ENCODE measurements at regions not wholly inside any gene's neighbourhood (a gene's known extent, or its start where the extent isn't known, plus 50 kb on each side); places are given as distances from the start of the nearest gene placed in this dataset.

DNA sequence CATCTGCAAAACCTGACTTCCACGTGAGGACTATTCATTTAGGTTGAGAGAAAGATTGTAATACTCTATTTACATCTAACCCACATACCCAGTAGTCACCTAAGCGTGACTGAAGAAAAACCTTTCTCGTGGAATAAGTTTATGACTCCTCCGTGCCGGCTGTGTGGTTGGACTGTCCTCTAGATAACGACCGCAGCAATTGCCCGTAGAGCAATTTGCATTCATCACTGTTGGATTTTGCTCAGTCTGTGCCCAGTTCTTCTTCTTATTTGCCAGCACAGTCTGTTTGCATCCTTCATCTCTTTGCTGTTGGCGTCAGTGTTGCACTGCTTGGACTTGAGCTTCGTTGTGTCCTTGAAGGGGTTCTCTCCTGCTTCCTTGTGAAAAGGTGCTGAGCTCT, 131.3 kb downstream of the CYB561 start:
- no peaks in the 10 kb centered on the region for H3K9me2 ChIP-seq (ENCODE audit: insufficient read depth)
- no peak overlapping the region for H3K27ac Mint-ChIP-seq

More for the DNA sequence above, 131.3 kb downstream of the CYB561 start:
- no peaks in the 10 kb centered on the region for H3K36me3 ChIP-seq (ENCODE audit: insufficient read depth)
- no peak overlapping the region for H3K4me2 ChIP-seq
- H4K20me1 ChIP-seq (replicated peaks; ENCODE audit: insufficient read depth) = no peaks in the 10 kb centered on the region
- H3F3A ChIP-seq (replicated peaks; ENCODE audit: low read depth) = no peaks in the 10 kb centered on the region
- Mint-ChIP-seq H3K9me3 (peaks cover 4% of the 10 kb centered on the region; the same call in 1 of the 3 replicates), H3K4me3 (no peak overlapping the region), H3K27me3 (ENCODE audit: insufficient read depth, low read depth, poor library complexity) (no peaks in the 10 kb centered on the region), H3K36me3 (ENCODE audit: low read depth) (no peaks in the 10 kb centered on the region), H3K4me1 (no peaks in the 10 kb centered on the region)
- DNase-seq (ENCODE audit: low spot score) = no peak
- no peaks in the 10 kb centered on the region for H3K27me3 ChIP-seq (ENCODE audit: insufficient read depth)
- TF ChIP-seq ZNF331 (CRISPR knock-in tag; IDR thresholded peaks at IDR 0.05; ENCODE audit: low read depth) (no peak), NANOG (IDR thresholded peaks at IDR 0.05; ENCODE audit: borderline replicate concordance) (no peak), ZNF114 (CRISPR knock-in tag; IDR thresholded peaks at IDR 0.05) (no peak), EZH2phosphoT487 (IDR thresholded peaks at IDR 0.05; ENCODE audit: unreplicated experiment) (no peak), JUNB (IDR thresholded peaks at IDR 0.05; ENCODE audit: unreplicated experiment) (no peak), POLR2AphosphoS5 (IDR thresholded peaks at IDR 0.05; ENCODE audit: low read depth) (no peak), CREB1 (CRISPR knock-in tag; IDR thresholded peaks at IDR 0.05; ENCODE audit: low read depth) (no peak), EZH2 (IDR thresholded peaks at IDR 0.05; ENCODE audit: low read depth, unreplicated experiment) (no peak)
- TF ChIP-seq, protein P1, sequence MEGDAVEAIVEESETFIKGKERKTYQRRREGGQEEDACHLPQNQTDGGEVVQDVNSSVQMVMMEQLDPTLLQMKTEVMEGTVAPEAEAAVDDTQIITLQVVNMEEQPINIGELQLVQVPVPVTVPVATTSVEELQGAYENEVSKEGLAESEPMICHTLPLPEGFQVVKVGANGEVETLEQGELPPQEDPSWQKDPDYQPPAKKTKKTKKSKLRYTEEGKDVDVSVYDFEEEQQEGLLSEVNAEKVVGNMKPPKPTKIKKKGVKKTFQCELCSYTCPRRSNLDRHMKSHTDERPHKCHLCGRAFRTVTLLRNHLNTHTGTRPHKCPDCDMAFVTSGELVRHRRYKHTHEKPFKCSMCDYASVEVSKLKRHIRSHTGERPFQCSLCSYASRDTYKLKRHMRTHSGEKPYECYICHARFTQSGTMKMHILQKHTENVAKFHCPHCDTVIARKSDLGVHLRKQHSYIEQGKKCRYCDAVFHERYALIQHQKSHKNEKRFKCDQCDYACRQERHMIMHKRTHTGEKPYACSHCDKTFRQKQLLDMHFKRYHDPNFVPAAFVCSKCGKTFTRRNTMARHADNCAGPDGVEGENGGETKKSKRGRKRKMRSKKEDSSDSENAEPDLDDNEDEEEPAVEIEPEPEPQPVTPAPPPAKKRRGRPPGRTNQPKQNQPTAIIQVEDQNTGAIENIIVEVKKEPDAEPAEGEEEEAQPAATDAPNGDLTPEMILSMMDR (conservative IDR thresholded peaks at IDR 0.05; ENCODE audit: low read depth in 2 of 2) = no peak
- TF ChIP-seq, protein P2, sequence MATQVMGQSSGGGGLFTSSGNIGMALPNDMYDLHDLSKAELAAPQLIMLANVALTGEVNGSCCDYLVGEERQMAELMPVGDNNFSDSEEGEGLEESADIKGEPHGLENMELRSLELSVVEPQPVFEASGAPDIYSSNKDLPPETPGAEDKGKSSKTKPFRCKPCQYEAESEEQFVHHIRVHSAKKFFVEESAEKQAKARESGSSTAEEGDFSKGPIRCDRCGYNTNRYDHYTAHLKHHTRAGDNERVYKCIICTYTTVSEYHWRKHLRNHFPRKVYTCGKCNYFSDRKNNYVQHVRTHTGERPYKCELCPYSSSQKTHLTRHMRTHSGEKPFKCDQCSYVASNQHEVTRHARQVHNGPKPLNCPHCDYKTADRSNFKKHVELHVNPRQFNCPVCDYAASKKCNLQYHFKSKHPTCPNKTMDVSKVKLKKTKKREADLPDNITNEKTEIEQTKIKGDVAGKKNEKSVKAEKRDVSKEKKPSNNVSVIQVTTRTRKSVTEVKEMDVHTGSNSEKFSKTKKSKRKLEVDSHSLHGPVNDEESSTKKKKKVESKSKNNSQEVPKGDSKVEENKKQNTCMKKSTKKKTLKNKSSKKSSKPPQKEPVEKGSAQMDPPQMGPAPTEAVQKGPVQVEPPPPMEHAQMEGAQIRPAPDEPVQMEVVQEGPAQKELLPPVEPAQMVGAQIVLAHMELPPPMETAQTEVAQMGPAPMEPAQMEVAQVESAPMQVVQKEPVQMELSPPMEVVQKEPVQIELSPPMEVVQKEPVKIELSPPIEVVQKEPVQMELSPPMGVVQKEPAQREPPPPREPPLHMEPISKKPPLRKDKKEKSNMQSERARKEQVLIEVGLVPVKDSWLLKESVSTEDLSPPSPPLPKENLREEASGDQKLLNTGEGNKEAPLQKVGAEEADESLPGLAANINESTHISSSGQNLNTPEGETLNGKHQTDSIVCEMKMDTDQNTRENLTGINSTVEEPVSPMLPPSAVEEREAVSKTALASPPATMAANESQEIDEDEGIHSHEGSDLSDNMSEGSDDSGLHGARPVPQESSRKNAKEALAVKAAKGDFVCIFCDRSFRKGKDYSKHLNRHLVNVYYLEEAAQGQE (IDR thresholded peaks at IDR 0.05; ENCODE audit: unreplicated experiment) = no peak
- TF ChIP-seq, protein P3, sequence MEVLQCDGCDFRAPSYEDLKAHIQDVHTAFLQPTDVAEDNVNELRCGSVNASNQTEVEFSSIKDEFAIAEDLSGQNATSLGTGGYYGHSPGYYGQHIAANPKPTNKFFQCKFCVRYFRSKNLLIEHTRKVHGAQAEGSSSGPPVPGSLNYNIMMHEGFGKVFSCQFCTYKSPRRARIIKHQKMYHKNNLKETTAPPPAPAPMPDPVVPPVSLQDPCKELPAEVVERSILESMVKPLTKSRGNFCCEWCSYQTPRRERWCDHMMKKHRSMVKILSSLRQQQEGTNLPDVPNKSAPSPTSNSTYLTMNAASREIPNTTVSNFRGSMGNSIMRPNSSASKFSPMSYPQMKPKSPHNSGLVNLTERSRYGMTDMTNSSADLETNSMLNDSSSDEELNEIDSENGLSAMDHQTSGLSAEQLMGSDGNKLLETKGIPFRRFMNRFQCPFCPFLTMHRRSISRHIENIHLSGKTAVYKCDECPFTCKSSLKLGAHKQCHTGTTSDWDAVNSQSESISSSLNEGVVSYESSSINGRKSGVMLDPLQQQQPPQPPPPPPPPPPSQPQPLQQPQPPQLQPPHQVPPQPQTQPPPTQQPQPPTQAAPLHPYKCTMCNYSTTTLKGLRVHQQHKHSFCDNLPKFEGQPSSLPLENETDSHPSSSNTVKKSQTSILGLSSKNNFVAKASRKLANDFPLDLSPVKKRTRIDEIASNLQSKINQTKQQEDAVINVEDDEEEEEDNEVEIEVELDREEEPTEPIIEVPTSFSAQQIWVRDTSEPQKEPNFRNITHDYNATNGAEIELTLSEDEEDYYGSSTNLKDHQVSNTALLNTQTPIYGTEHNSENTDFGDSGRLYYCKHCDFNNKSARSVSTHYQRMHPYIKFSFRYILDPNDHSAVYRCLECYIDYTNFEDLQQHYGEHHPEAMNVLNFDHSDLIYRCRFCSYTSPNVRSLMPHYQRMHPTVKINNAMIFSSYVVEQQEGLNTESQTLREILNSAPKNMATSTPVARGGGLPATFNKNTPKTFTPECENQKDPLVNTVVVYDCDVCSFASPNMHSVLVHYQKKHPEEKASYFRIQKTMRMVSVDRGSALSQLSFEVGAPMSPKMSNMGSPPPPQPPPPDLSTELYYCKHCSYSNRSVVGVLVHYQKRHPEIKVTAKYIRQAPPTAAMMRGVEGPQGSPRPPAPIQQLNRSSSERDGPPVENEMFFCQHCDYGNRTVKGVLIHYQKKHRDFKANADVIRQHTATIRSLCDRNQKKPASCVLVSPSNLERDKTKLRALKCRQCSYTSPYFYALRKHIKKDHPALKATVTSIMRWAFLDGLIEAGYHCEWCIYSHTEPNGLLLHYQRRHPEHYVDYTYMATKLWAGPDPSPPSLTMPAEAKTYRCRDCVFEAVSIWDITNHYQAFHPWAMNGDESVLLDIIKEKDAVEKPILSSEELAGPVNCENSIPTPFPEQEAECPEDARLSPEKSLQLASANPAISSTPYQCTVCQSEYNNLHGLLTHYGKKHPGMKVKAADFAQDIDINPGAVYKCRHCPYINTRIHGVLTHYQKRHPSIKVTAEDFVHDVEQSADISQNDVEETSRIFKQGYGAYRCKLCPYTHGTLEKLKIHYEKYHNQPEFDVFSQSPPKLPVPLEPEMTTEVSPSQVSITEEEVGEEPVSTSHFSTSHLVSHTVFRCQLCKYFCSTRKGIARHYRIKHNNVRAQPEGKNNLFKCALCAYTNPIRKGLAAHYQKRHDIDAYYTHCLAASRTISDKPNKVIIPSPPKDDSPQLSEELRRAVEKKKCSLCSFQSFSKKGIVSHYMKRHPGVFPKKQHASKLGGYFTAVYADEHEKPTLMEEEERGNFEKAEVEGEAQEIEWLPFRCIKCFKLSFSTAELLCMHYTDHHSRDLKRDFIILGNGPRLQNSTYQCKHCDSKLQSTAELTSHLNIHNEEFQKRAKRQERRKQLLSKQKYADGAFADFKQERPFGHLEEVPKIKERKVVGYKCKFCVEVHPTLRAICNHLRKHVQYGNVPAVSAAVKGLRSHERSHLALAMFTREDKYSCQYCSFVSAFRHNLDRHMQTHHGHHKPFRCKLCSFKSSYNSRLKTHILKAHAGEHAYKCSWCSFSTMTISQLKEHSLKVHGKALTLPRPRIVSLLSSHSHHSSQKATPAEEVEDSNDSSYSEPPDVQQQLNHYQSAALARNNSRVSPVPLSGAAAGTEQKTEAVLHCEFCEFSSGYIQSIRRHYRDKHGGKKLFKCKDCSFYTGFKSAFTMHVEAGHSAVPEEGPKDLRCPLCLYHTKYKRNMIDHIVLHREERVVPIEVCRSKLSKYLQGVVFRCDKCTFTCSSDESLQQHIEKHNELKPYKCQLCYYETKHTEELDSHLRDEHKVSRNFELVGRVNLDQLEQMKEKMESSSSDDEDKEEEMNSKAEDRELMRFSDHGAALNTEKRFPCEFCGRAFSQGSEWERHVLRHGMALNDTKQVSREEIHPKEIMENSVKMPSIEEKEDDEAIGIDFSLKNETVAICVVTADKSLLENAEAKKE (CRISPR knock-in tag; IDR thresholded peaks at IDR 0.05) = no peak
- no peak for ATAC-seq
- no peaks in the 10 kb centered on the region for H3K4me1 ChIP-seq (ENCODE audit: insufficient read depth)
- no peak overlapping the region for H3K27ac ChIP-seq (ENCODE audit: low read depth)
- no peak overlapping the region for H2AFZ ChIP-seq
- H3K79me2 ChIP-seq (replicated peaks; ENCODE audit: insufficient read depth) = no peaks in the 10 kb centered on the region
- no peak overlapping the region for H3K4me3 ChIP-seq
